Trophoblast cell (in vitro differentiated cells and primary cell): ENCODE measurements at regions not wholly inside any gene's neighbourhood (a gene's known extent, or its start where the extent isn't known, plus 50 kb on each side); places are given as distances from the start of the nearest gene placed in this dataset.

Experiments used
- DNase-seq, 2 donors: peaks; one replicate each; pipeline ENCODE4 v3.0.0-alpha.2; 2016
- H2AFZ ChIP-seq: 2 replicates; pipeline ENCODE4 v1.6.1; 2013; ENCODE audit warnings: low read length, moderate library complexity, mild to moderate bottlenecking; ENCODE audit not compliant: insufficient read depth, poor library complexity
- H2AK5ac ChIP-seq: 2 replicates; pipeline ENCODE4 v1.6.1; 2013; ENCODE audit warnings: mild to moderate bottlenecking, low read length
- H2BK120ac ChIP-seq: 2 replicates; pipeline ENCODE4 v1.6.1; 2013; ENCODE audit warnings: low read length, mild to moderate bottlenecking, moderate library complexity; ENCODE audit not compliant: insufficient read depth, poor library complexity
- H2BK12ac ChIP-seq: 2 replicates; pipeline ENCODE4 v1.6.1; 2013; ENCODE audit warnings: mild to moderate bottlenecking, low read length, moderate library complexity
- H2BK5ac ChIP-seq: 2 replicates; pipeline ENCODE4 v1.6.1; 2013; ENCODE audit warnings: low read length, low read depth, moderate library complexity, mild to moderate bottlenecking; ENCODE audit not compliant: poor library complexity
- H3K14ac ChIP-seq: 2 replicates; pipeline ENCODE4 v1.6.1; 2013; ENCODE audit warnings: mild to moderate bottlenecking, low read length
- H3K18ac ChIP-seq: 2 replicates; pipeline ENCODE4 v1.6.1; 2013; ENCODE audit warnings: mild to moderate bottlenecking, low read length
- H3K23ac ChIP-seq: 2 replicates; pipeline ENCODE4 v1.6.1; 2013; ENCODE audit warnings: low read length
- H3K27ac ChIP-seq: 2 replicates; pipeline ENCODE4 v1.5.1; 2013; ENCODE audit warnings: low read depth, mild to moderate bottlenecking, inconsistent platforms, low read length, moderate library complexity
- H3K27me3 ChIP-seq: 2 replicates; pipeline ENCODE4 v1.6.1; 2013; ENCODE audit warnings: inconsistent platforms, mild to moderate bottlenecking, low read length, moderate library complexity; ENCODE audit not compliant: insufficient read depth
- H3K36me3 ChIP-seq, 2 experiments: 1 replicate in 1 of 2; 2 replicates in 1 of 2; pipeline ENCODE4 v1.6.1; 2013; ENCODE audit warnings: low read length in 2 of 2, mild to moderate bottlenecking in 2 of 2, moderate library complexity in 1 of 2; ENCODE audit not compliant: insufficient read depth in 2 of 2, control insufficient read depth in 1 of 2
- H3K4ac ChIP-seq: 2 replicates; pipeline ENCODE4 v1.6.1; 2013; ENCODE audit warnings: low read depth, mild to moderate bottlenecking, low read length, moderate library complexity
- H3K4me1 ChIP-seq, 2 experiments: 1 replicate in 1 of 2; 2 replicates in 1 of 2; pipeline ENCODE4 v1.6.1; 2013; ENCODE audit warnings: low read length in 2 of 2, mild to moderate bottlenecking in 2 of 2, moderate library complexity in 1 of 2; ENCODE audit not compliant: insufficient read depth in 2 of 2, control insufficient read depth in 1 of 2
- H3K4me2 ChIP-seq: 2 replicates; pipeline ENCODE4 v1.6.1; 2013; ENCODE audit warnings: inconsistent platforms, mild to moderate bottlenecking, low read length, moderate library complexity
- H3K4me3 ChIP-seq: 2 replicates; pipeline ENCODE4 v1.5.1; 2013; ENCODE audit warnings: mild to moderate bottlenecking, low read depth, low read length, inconsistent platforms
- H3K79me1 ChIP-seq: one replicate; pipeline ENCODE4 v1.6.1; 2013; ENCODE audit warnings: low read length
- H3K79me2 ChIP-seq: 2 replicates; pipeline ENCODE4 v1.6.1; 2013; ENCODE audit warnings: low read length, mild to moderate bottlenecking; ENCODE audit not compliant: control insufficient read depth, insufficient read depth, poor library complexity
- H3K9ac ChIP-seq: 2 replicates; pipeline ENCODE4 v1.6.1; 2013; ENCODE audit warnings: mild to moderate bottlenecking, low read length
- H3K9me3 ChIP-seq: 2 replicates; pipeline ENCODE4 v1.6.1; 2013; ENCODE audit warnings: low read depth, mild to moderate bottlenecking, control low read depth, inconsistent platforms, low read length; ENCODE audit not compliant: insufficient read depth
- H4K12ac ChIP-seq: 2 replicates; pipeline ENCODE4 v1.6.1; 2013; ENCODE audit warnings: low read depth, mild to moderate bottlenecking, low read length, moderate library complexity
- H4K8ac ChIP-seq: 2 replicates; pipeline ENCODE4 v1.6.1; 2013; ENCODE audit warnings: low read depth, mild to moderate bottlenecking, low read length, moderate library complexity
- H4K91ac ChIP-seq: one replicate; pipeline ENCODE4 v1.6.1; 2013; ENCODE audit warnings: low read depth, mild to moderate bottlenecking, low read length, moderate library complexity
- WGBS: extraction: QIAGEN DNeasy Blood & Tissue Kit; methylation state at CpG from one replicate; pipeline ENCODE4 v1.1.7; 2013; ENCODE audit warnings: missing lambda C conversion rate; ENCODE audit not compliant: insufficient read length, insufficient coverage; ENCODE audit errors: extremely low coverage; 5-methylcytosine and 5-hydroxymethylcytosine counted together

DNA sequence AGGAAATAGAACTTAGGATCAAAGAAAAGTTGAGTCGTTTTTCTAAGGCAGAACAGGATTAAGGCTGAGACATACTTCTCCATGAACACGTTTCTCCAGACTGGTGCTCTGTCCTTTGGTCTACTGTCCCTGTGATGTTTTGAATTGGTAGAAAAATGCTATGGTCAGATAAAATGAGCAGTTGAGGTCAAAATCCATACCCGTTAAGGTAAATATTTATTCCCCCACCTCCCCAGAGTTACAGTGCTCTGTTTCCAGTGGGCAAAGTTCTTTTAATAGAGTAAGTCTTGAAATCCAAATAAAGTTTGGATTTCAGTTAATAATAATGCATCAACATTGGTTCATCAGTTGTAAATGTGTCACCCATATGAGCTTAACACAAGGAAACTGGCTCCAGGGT lies 74.5 kb downstream of the PTHLH start:
- no peak overlapping the region for H2AK5ac ChIP-seq
- H4K12ac ChIP-seq: no peak overlapping the region

GRCh38 chr12:27896419-27896990 lies 76.0 kb downstream of the PTHLH start:
- H3K79me1 ChIP-seq: peaks cover 6% of the 10 kb centered on the region
- H3K27me3 ChIP-seq: no peaks in the 10 kb centered on the region
- no peak overlapping the region for H2AFZ ChIP-seq
- H4K91ac ChIP-seq: no peak overlapping the region
- H3K18ac ChIP-seq: no peak overlapping the region
- no peak overlapping the region for H3K14ac ChIP-seq
- H3K79me2 ChIP-seq: no peaks in the 10 kb centered on the region
- no peaks in the 10 kb centered on the region for H3K36me3 ChIP-seq
- DNase-seq: peak in 1 of 2 donors; percentile 29
- H2BK5ac ChIP-seq: no peak overlapping the region
- H4K8ac ChIP-seq: no peak overlapping the region
- H2AK5ac ChIP-seq: no peak overlapping the region
- H2BK12ac ChIP-seq: peak overlapping the region; percentile 2
- no peak overlapping the region for H4K12ac ChIP-seq
- no CpG with 5 or more reads among the region's 3 CpGs for WGBS
- no peak overlapping the region for H3K23ac ChIP-seq
- H3K4me3 ChIP-seq: no peak overlapping the region
- peaks cover 4 to 7% of the 10 kb centered on the region in 2 experiments for H3K4me1 ChIP-seq
- no peak overlapping the region for H3K27ac ChIP-seq
- no peak overlapping the region for H3K4me2 ChIP-seq
- no peaks in the 10 kb centered on the region for H3K9me3 ChIP-seq
- H2BK120ac ChIP-seq: no peak overlapping the region
- no peak overlapping the region for H3K4ac ChIP-seq
- H3K9ac ChIP-seq: no peak overlapping the region

More for the DNA sequence above, 74.5 kb downstream of the PTHLH start:
- Histone ChIP-seq H3K9me3 (no peaks in the 10 kb centered on the region), H2AFZ (no peak overlapping the region), H3K4me3 (no peak overlapping the region), H2BK5ac (no peak overlapping the region), H3K4ac (no peak overlapping the region), H3K79me1 (peaks cover 12% of the 10 kb centered on the region), H3K4me2 (no peak overlapping the region), H3K4me1 (peaks cover 4 to 15% of the 10 kb centered on the region in 2 experiments), H4K8ac (no peak overlapping the region), H3K23ac (no peak overlapping the region), H4K91ac (no peak overlapping the region), H3K14ac (no peak overlapping the region), H3K36me3 (no peaks in the 10 kb centered on the region), H3K27me3 (no peaks in the 10 kb centered on the region), H2BK12ac (no peak overlapping the region), H3K9ac (no peak overlapping the region), H3K27ac (peak overlapping the region; percentile 34), H3K18ac (no peak overlapping the region), H2BK120ac (no peak overlapping the region), H3K79me2 (no peaks in the 10 kb centered on the region)
- no CpG with 5 or more reads among the region's 3 CpGs for WGBS
- DNase-seq: no peak

- Histone ChIP-seq H3K27ac (no peak overlapping the region), H3K4me1 (peaks cover 0 to 2% of the 10 kb centered on the region in 2 experiments), H2AK5ac (no peak overlapping the region), H3K4me3 (no peak overlapping the region), H3K14ac (no peak overlapping the region), H3K23ac (no peak overlapping the region), H4K12ac (no peak overlapping the region), H2BK12ac (no peak overlapping the region), H3K79me1 (no peaks in the 10 kb centered on the region), H3K9ac (no peak overlapping the region), H3K36me3 (no peaks in the 10 kb centered on the region), H2BK120ac (no peak overlapping the region), H3K4ac (no peak overlapping the region), H4K91ac (no peak overlapping the region), H3K79me2 (no peaks in the 10 kb centered on the region), H3K9me3 (no peaks in the 10 kb centered on the region), H3K4me2 (no peak overlapping the region), H2AFZ (no peak overlapping the region), H4K8ac (no peak overlapping the region), H3K18ac (no peak overlapping the region), H2BK5ac (no peak overlapping the region), H3K27me3 (no peaks in the 10 kb centered on the region)
- DNase-seq: no peak
- no CpG with 5 or more reads among the region's 3 CpGs for WGBS
Observed at GRCh38 chr12:27894309-27894708, 78.2 kb downstream of the PTHLH start.

- Histone ChIP-seq H3K79me1 (no peaks in the 10 kb centered on the region), H3K18ac (no peak overlapping the region), H2BK12ac (no peak overlapping the region), H3K27me3 (no peaks in the 10 kb centered on the region), H3K9me3 (no peaks in the 10 kb centered on the region), H3K4me2 (no peak overlapping the region), H2BK5ac (no peak overlapping the region), H3K4me3 (no peak overlapping the region), H4K91ac (no peak overlapping the region), H4K12ac (no peak overlapping the region), H3K79me2 (no peaks in the 10 kb centered on the region), H4K8ac (no peak overlapping the region), H3K36me3 (no peaks in the 10 kb centered on the region), H3K23ac (no peak overlapping the region), H3K27ac (no peak overlapping the region), H3K14ac (no peak overlapping the region), H2BK120ac (no peak overlapping the region), H3K4me1 (no peaks in the 10 kb centered on the region), H2AK5ac (no peak overlapping the region), H2AFZ (no peak overlapping the region), H3K9ac (no peak overlapping the region), H3K4ac (no peak overlapping the region)
- no peak for DNase-seq
Observed at GRCh38 chr12:27879708-27880107, 92.8 kb downstream of the PTHLH start.
